ENCODE measurements at regions not wholly inside any gene's neighbourhood (a gene's known extent, or its start where the extent isn't known, plus 50 kb on each side); places are given as distances from the start of the nearest gene placed in this dataset.

DNA sequence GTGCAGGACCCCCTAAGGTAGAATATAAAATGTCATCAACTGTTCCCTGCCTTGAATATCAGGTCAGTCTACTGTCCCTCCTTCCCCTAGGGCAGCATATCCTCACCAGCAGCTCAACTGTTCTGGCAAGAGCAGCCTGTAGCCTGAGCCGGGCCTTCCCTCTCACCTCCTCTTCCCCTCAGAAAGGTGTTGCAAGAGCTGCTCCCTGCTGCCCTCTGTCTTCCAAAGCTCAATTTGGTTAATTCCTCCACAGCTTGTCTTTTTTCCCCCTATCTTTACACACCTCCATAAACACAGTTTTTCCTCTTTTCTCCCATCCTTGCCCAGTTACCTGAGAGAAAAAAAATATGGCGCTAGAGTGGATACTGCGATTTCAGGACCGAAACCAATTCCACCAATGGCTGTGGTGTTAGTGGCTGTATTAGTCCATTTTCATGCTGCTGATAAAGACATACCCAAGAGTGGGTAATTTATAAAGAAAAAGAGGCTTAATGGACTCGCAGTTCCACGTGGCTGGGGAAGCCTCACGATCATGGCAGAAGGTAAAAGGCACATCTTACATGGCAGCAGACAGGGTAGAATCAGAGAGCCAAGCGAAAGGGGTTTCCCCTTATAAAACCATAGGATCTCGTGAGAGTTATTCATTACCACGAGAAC lies 184.7 kb downstream of the MREG start:
- H3K4me2 ChIP-seq (ENCODE audit: low read length): no peak overlapping the region
- no peaks in the 10 kb centered on the region for H3K4me1 ChIP-seq (ENCODE audit: insufficient read depth, low read length, severe bottlenecking)
- no peaks in the 10 kb centered on the region for H3K9me2 ChIP-seq (ENCODE audit: low read depth, low read length)

DNA sequence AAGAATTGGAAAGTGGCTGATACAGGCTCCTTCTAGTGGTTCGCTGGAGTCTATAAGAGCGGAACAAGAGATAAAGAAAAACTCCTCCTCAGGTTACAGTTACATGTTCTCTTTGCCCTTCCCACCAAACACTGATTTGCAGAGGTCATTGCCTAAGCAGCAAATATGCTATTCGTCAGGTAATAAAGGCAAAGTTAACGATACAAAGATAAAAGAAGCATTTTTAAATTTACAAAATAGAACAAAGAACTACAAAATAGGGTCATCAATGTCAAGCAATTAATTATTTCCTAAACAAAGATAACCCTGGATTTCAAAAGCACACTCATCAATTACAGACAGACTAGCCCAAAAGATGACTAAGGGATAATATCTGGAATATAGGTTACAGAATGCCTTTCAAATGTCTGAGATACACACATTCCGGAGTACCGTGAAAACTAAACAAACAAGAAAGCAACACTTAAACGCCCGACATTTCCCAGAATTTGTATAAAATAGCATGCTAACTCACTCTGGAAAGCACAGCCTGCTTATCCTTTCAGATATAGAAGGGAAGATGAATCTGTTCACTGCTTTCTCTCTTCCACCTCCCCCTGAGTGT lies 186.4 kb downstream of the MREG start:
- Histone ChIP-seq H3K4me1 (ENCODE audit: insufficient read depth, low read length, severe bottlenecking) (no peaks in the 10 kb centered on the region), H3K27ac (ENCODE audit: low read depth, low read length, poor library complexity, severe bottlenecking) (no peak overlapping the region), H3K27me3 (ENCODE audit: insufficient read depth, low read length) (no peaks in the 10 kb centered on the region), H3K9ac (ENCODE audit: low read length) (no peak overlapping the region), H3K9me3 (ENCODE audit: low read length) (no peaks in the 10 kb centered on the region), H4K20me1 (ENCODE audit: insufficient read depth, low read length) (no peaks in the 10 kb centered on the region), H2AFZ (ENCODE audit: low read length) (no peak overlapping the region), H3K36me3 (ENCODE audit: insufficient read depth, low read length) (no peaks in the 10 kb centered on the region), H3K9me2 (ENCODE audit: low read depth, low read length) (no peaks in the 10 kb centered on the region), H3K4me3 (ENCODE audit: low read depth, low read length, poor library complexity, severe bottlenecking) (no peak overlapping the region), H3F3A (ENCODE audit: insufficient read depth, low read length) (no peaks in the 10 kb centered on the region), H3K4me2 (ENCODE audit: low read length) (no peak overlapping the region), H3K79me2 (ENCODE audit: insufficient read depth, low read length) (no peaks in the 10 kb centered on the region)
- TF ChIP-seq, protein P1, sequence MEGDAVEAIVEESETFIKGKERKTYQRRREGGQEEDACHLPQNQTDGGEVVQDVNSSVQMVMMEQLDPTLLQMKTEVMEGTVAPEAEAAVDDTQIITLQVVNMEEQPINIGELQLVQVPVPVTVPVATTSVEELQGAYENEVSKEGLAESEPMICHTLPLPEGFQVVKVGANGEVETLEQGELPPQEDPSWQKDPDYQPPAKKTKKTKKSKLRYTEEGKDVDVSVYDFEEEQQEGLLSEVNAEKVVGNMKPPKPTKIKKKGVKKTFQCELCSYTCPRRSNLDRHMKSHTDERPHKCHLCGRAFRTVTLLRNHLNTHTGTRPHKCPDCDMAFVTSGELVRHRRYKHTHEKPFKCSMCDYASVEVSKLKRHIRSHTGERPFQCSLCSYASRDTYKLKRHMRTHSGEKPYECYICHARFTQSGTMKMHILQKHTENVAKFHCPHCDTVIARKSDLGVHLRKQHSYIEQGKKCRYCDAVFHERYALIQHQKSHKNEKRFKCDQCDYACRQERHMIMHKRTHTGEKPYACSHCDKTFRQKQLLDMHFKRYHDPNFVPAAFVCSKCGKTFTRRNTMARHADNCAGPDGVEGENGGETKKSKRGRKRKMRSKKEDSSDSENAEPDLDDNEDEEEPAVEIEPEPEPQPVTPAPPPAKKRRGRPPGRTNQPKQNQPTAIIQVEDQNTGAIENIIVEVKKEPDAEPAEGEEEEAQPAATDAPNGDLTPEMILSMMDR (IDR thresholded peaks at IDR 0.05; ENCODE audit: low read length): no peak
- TF ChIP-seq EZH2 (IDR thresholded peaks at IDR 0.05; ENCODE audit: borderline replicate concordance, low read length): no peak

More for the DNA sequence above, 184.7 kb downstream of the MREG start:
- H2AFZ ChIP-seq (ENCODE audit: low read length): no peak overlapping the region
- no peaks in the 10 kb centered on the region for H3K9me3 ChIP-seq (ENCODE audit: low read length)
- TF ChIP-seq EZH2 (IDR thresholded peaks at IDR 0.05; ENCODE audit: borderline replicate concordance, low read length): no peak
- TF ChIP-seq, protein P1 (IDR thresholded peaks at IDR 0.05; ENCODE audit: low read length): peak; percentile 62
- no peaks in the 10 kb centered on the region for H3K27me3 ChIP-seq (ENCODE audit: insufficient read depth, low read length)
- H3K27ac ChIP-seq (ENCODE audit: low read depth, low read length, poor library complexity, severe bottlenecking): no peak overlapping the region
- no peaks in the 10 kb centered on the region for H3K79me2 ChIP-seq (ENCODE audit: insufficient read depth, low read length)
- no peaks in the 10 kb centered on the region for H3K36me3 ChIP-seq (ENCODE audit: insufficient read depth, low read length)
- no peaks in the 10 kb centered on the region for H4K20me1 ChIP-seq (ENCODE audit: insufficient read depth, low read length)
- H3F3A ChIP-seq (ENCODE audit: insufficient read depth, low read length): no peaks in the 10 kb centered on the region
- H3K4me3 ChIP-seq (ENCODE audit: low read depth, low read length, poor library complexity, severe bottlenecking): no peak overlapping the region
- H3K9ac ChIP-seq (ENCODE audit: low read length): no peak overlapping the region

DNA sequence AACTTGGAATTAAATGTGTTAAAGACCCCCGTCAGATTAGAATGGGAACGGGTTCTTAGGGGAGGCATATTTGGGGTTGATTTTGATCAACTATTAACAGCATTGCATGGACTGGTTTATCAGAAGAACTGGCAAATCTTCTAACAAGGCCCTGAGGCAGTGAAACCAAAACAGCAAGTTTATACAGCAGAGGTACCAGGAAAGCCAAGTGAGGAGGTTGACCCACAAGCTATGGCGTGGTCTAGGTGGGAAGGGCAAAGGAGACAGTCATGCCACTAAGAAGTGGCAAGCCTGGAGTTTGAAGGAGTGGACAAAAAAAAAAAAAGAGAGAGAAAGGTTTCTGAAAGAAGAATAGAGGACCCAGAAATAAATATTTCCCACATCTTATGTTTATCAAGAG lies 187.0 kb downstream of the MREG start:
- TF ChIP-seq EZH2 (IDR thresholded peaks at IDR 0.05; ENCODE audit: borderline replicate concordance, low read length): no peak
- TF ChIP-seq, protein P1 (IDR thresholded peaks at IDR 0.05; ENCODE audit: low read length): no peak
- Histone ChIP-seq H3K9me2 (ENCODE audit: low read depth, low read length) (no peaks in the 10 kb centered on the region), H2AFZ (ENCODE audit: low read length) (no peak overlapping the region), H3K9ac (ENCODE audit: low read length) (no peak overlapping the region), H3K79me2 (ENCODE audit: insufficient read depth, low read length) (no peaks in the 10 kb centered on the region), H3K9me3 (ENCODE audit: low read length) (no peaks in the 10 kb centered on the region), H3K4me1 (ENCODE audit: insufficient read depth, low read length, severe bottlenecking) (no peaks in the 10 kb centered on the region), H3K4me2 (ENCODE audit: low read length) (no peak overlapping the region), H3K27me3 (ENCODE audit: insufficient read depth, low read length) (no peaks in the 10 kb centered on the region), H3K36me3 (ENCODE audit: insufficient read depth, low read length) (no peaks in the 10 kb centered on the region), H3F3A (ENCODE audit: insufficient read depth, low read length) (no peaks in the 10 kb centered on the region), H4K20me1 (ENCODE audit: insufficient read depth, low read length) (no peaks in the 10 kb centered on the region), H3K27ac (ENCODE audit: low read depth, low read length, poor library complexity, severe bottlenecking) (no peak overlapping the region), H3K4me3 (ENCODE audit: low read depth, low read length, poor library complexity, severe bottlenecking) (no peak overlapping the region)
